T-cell (primary cell): ENCODE measurements at regions not wholly inside any gene's neighbourhood (a gene's known extent, or its start where the extent isn't known, plus 50 kb on each side); places are given as distances from the start of the nearest gene placed in this dataset.

Source experiments
- ATAC-seq, 4 experiments: fragments of 200-7000 bp in 3 of 4; fragments of 150-1000 bp in 1 of 4; cut with Tn5 transposase; replicated peaks in 1 of 4; 1 replicate in 3 of 4; 2 replicates in 1 of 4; pipeline ENCODE4 v1.10.0; 2021; ENCODE audit warnings: moderate library complexity in 3 of 4, mild to moderate bottlenecking in 2 of 4, moderate number of reproducible peaks in 1 of 4
- CTCF ChIA-PET, 2 donors: fragments of 300-600 bp; sonication (Branson Sonifier 250); formaldehyde crosslinking; loops; one replicate each; lab custom pipeline; 2022; ENCODE audit warnings: antibody characterized with exemption in 2 of 2; lab: Charles Lee
- POLR2A ChIA-PET, 2 donors: fragments of 300-600 bp; sonication (Branson Sonifier 250); formaldehyde crosslinking; loops; one replicate each; lab custom pipeline; 2022; ENCODE audit warnings: antibody characterized with exemption in 2 of 2; lab: Charles Lee
- DNase-seq, 35 experiments: peaks; one replicate each; pipeline versions ENCODE4 v3.0.0 to v3.0.0-alpha.2; 2013 to 2023
- H3K27ac ChIP-seq: one replicate; pipeline ENCODE4 v1.5.1; 2013; ENCODE audit warnings: low read length
- H3K27me3 ChIP-seq, 2 experiments: replicated peaks in 1 of 2; 1 replicate in 1 of 2; 2 replicates in 1 of 2; pipeline versions ENCODE4 v1.6.1 to v1.7.0; 2013; ENCODE audit warnings: low read length in 1 of 2, mixed read lengths in 1 of 2; ENCODE audit not compliant: control insufficient read depth in 2 of 2, insufficient read depth in 2 of 2; ENCODE audit errors: extremely low read depth in 1 of 2
- H3K36me3 ChIP-seq, 2 donors: 1 replicate in 1 of 2; 2 replicates in 1 of 2; pipeline versions ENCODE4 v1.6.1 to v1.7.0; 2013; ENCODE audit warnings: low read length in 1 of 2; ENCODE audit not compliant: control insufficient read depth in 2 of 2, insufficient read depth in 1 of 2; ENCODE audit errors: extremely low read depth in 1 of 2
- H3K4me1 ChIP-seq, 2 experiments: 1 replicate in 1 of 2; 2 replicates in 1 of 2; pipeline versions ENCODE4 v1.6.1 to v1.7.0; 2013; ENCODE audit warnings: low read length in 2 of 2, mixed read lengths in 1 of 2; ENCODE audit not compliant: insufficient read depth in 2 of 2, control insufficient read depth in 1 of 2; ENCODE audit errors: extremely low read depth in 1 of 2
- H3K4me3 ChIP-seq, 2 donors: 1 replicate in 1 of 2; 2 replicates in 1 of 2; pipeline versions ENCODE4 v1.5.1 to v1.7.0; 2013; ENCODE audit warnings: mild to moderate bottlenecking in 2 of 2, low read length in 1 of 2, moderate library complexity in 1 of 2; ENCODE audit not compliant: control insufficient read depth in 1 of 2; ENCODE audit errors: extremely low read depth in 1 of 2
- H3K9me3 ChIP-seq: 2 replicates; pipeline ENCODE4 v1.7.0; 2013
- H3K27ac Mint-ChIP-seq, 2 donors: one replicate each; pipeline ENCODE4 v1.8.0; 2020 to 2021; ENCODE audit warnings: mild to moderate bottlenecking in 2 of 2, mixed read lengths in 2 of 2
- H3K27me3 Mint-ChIP-seq, 2 donors: one replicate each; pipeline ENCODE4 v1.8.0; 2021 to 2022; ENCODE audit warnings: mixed read lengths in 2 of 2
- H3K36me3 Mint-ChIP-seq: one replicate; pipeline ENCODE4 v1.8.0; 2021; ENCODE audit warnings: mixed read lengths
- H3K4me1 Mint-ChIP-seq, 3 donors: one replicate each; pipeline ENCODE4 v1.8.0; 2020 to 2022; ENCODE audit warnings: mixed read lengths in 3 of 3, mild to moderate bottlenecking in 1 of 3
- H3K4me3 Mint-ChIP-seq, 3 donors: one replicate each; pipeline ENCODE4 v1.8.0; 2020 to 2022; ENCODE audit warnings: mild to moderate bottlenecking in 3 of 3, mixed read lengths in 3 of 3, moderate library complexity in 3 of 3
- H3K9me3 Mint-ChIP-seq, 3 donors: one replicate each; pipeline ENCODE4 v1.8.0; 2020 to 2022; ENCODE audit warnings: mixed read lengths in 3 of 3
- WGBS: methylation state at CpG from one replicate; pipeline ENCODE4 v1.1.5; 2013; ENCODE audit warnings: missing lambda C conversion rate; ENCODE audit not compliant: insufficient coverage; 5-methylcytosine and 5-hydroxymethylcytosine counted together

GRCh38 chr5:3542769-3543168, 52.9 kb upstream of the IRX1 start:
- H3K4me3 ChIP-seq, result no peak overlapping the region
- DNase-seq (no peak), ATAC-seq (no peak)
- H3K36me3 Mint-ChIP-seq, result no peaks in the 10 kb centered on the region
- peaks cover 0 to 6% of the 10 kb centered on the region in 2 donors for H3K27me3 Mint-ChIP-seq
- WGBS, result 75% methylated on average over 1 of the region's 7 CpGs
- H3K4me1 ChIP-seq, result no peaks in the 10 kb centered on the region
- H3K27ac ChIP-seq, result no peak overlapping the region
- no peak overlapping the region for H3K27ac Mint-ChIP-seq
- CTCF ChIA-PET, result no interaction called here
- no peaks in the 10 kb centered on the region for H3K27me3 ChIP-seq
- no peaks in the 10 kb centered on the region for H3K4me1 Mint-ChIP-seq
- no peaks in the 10 kb centered on the region for H3K36me3 ChIP-seq
- peaks cover 0 to 6% (median 5%) of the 10 kb centered on the region in 3 donors for H3K9me3 Mint-ChIP-seq
- H3K9me3 ChIP-seq, result no peaks in the 10 kb centered on the region
- H3K4me3 Mint-ChIP-seq, result no peak overlapping the region
- POLR2A ChIA-PET, result no interaction called here

- no peaks in the 10 kb centered on the region for H3K4me1 ChIP-seq
- H3K27ac ChIP-seq, result no peak overlapping the region
- no peaks in the 10 kb centered on the region for H3K36me3 Mint-ChIP-seq
- POLR2A ChIA-PET, result no interaction called here
- peaks cover 0 to 6% of the 10 kb centered on the region in 2 donors for H3K27me3 Mint-ChIP-seq
- no peak for ATAC-seq
- H3K27me3 ChIP-seq, result no peaks in the 10 kb centered on the region
- no peak overlapping the region for H3K4me3 ChIP-seq
- H3K9me3 Mint-ChIP-seq, result peaks cover 0 to 6% (median 5%) of the 10 kb centered on the region in 3 donors
- CTCF ChIA-PET, result no interaction called here
- no peak for DNase-seq
- 68% methylated on average over 3 of the region's 3 CpGs for WGBS
- no peaks in the 10 kb centered on the region for H3K9me3 ChIP-seq
- no peak overlapping the region for H3K4me3 Mint-ChIP-seq
- no peaks in the 10 kb centered on the region for H3K36me3 ChIP-seq
- no peak overlapping the region for H3K27ac Mint-ChIP-seq
- no peaks in the 10 kb centered on the region for H3K4me1 Mint-ChIP-seq
These were observed 53.5 kb upstream of the IRX1 start for GRCh38 chr5:3542158-3542557.

- Histone ChIP-seq H3K4me1 (no peaks in the 10 kb centered on the region), H3K27me3 (no peaks in the 10 kb centered on the region), H3K4me3 (no peak overlapping the region), H3K9me3 (no peaks in the 10 kb centered on the region), H3K36me3 (no peaks in the 10 kb centered on the region), H3K27ac (no peak overlapping the region)
- no peaks in the 10 kb centered on the region for H3K4me1 Mint-ChIP-seq
- H3K27me3 Mint-ChIP-seq, result no peaks in the 10 kb centered on the region
- POLR2A ChIA-PET, result no interaction called here
- WGBS, result 85% methylated on average over 7 of the region's 8 CpGs
- no peak overlapping the region for H3K27ac Mint-ChIP-seq
- no peaks in the 10 kb centered on the region for H3K36me3 Mint-ChIP-seq
- H3K4me3 Mint-ChIP-seq, result no peak overlapping the region
- ATAC-seq (no peak), DNase-seq (no peak)
- CTCF ChIA-PET, result no interaction called here
- H3K9me3 Mint-ChIP-seq, result peaks cover 5 to 9% (median 7%) of the 10 kb centered on the region in 3 donors
These were observed 56.7 kb upstream of the IRX1 start for GRCh38 chr5:3538886-3539285.

GRCh38 chr5:3537942-3538341, 57.7 kb upstream of the IRX1 start:
- no peak overlapping the region for H3K27ac Mint-ChIP-seq
- ChIA-PET CTCF (no interaction called here), POLR2A (no interaction called here)
- no peaks in the 10 kb centered on the region for H3K27me3 ChIP-seq
- no peak for DNase-seq
- no peaks in the 10 kb centered on the region for H3K4me1 ChIP-seq
- no peak overlapping the region for H3K4me3 ChIP-seq
- no peak overlapping the region for H3K4me3 Mint-ChIP-seq
- ATAC-seq, result no peak
- no peaks in the 10 kb centered on the region for H3K4me1 Mint-ChIP-seq
- peaks cover 5 to 9% (median 9%) of the 10 kb centered on the region in 3 donors for H3K9me3 Mint-ChIP-seq
- H3K27me3 Mint-ChIP-seq, result no peaks in the 10 kb centered on the region
- no peak overlapping the region for H3K27ac ChIP-seq
- H3K9me3 ChIP-seq, result no peaks in the 10 kb centered on the region
- no peaks in the 10 kb centered on the region for H3K36me3 Mint-ChIP-seq
- 98% methylated on average over 8 of the region's 8 CpGs for WGBS
- no peaks in the 10 kb centered on the region for H3K36me3 ChIP-seq

DNA sequence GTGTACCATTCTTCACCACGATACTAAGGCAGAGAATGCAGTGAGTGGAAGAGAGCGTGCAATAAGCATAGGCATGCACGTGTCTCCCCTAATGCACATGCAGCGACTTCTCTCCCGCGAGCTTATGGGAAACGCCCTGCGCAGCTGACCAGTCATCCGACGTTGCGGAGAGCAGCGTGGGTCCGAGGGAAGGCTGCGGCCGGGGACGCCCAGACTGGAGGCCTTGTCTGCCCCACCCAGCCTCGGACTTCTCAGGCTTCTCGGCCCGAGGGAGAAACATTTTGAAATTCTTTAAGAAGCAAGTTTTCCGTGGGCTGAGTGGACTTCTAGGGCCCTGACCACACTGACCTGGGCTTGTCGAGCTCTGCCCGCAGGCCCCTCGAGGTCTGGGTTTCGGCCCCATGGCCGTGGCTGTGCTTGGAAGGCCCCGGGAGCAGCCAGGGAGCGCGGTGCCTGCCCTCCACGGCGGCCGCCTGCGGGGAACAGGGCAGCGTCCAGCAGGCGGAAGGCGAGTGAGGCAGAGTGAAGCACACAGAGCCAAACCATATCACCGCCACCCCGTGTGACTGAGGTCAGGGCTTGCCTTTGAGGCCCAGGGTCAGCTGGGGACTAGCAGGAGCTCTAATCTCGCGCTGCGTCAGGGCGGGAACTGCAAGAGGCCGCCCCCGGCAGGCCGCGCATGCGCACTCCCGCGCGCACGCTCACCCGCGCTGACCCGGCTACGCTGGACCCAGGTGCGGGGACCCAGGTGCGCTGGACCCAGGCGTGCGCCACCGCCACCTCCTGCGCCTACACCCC, 60.0 kb upstream of the IRX1 start:
- Histone ChIP-seq H3K27ac (no peak overlapping the region), H3K9me3 (no peaks in the 10 kb centered on the region), H3K27me3 (no peaks in the 10 kb centered on the region), H3K4me1 (no peaks in the 10 kb centered on the region), H3K4me3 (no peak overlapping the region), H3K36me3 (no peaks in the 10 kb centered on the region)
- DNase-seq (no peak), ATAC-seq (no peak)
- Mint-ChIP-seq H3K4me3 (no peak overlapping the region), H3K27me3 (no peaks in the 10 kb centered on the region), H3K4me1 (no peaks in the 10 kb centered on the region), H3K9me3 (peaks cover 5 to 9% (median 9%) of the 10 kb centered on the region in 3 donors), H3K36me3 (no peaks in the 10 kb centered on the region), H3K27ac (no peak overlapping the region)
- ChIA-PET CTCF (no interaction called here), POLR2A (no interaction called here)
- 91% methylated on average over 59 of the region's 60 CpGs for WGBS

- no peaks in the 10 kb centered on the region for H3K36me3 Mint-ChIP-seq
- no peaks in the 10 kb centered on the region for H3K4me1 ChIP-seq
- DNase-seq, result no peak
- H3K36me3 ChIP-seq, result no peaks in the 10 kb centered on the region
- H3K27me3 ChIP-seq, result no peaks in the 10 kb centered on the region
- WGBS, result 82% methylated on average over 6 of the region's 13 CpGs
- no peaks in the 10 kb centered on the region for H3K9me3 ChIP-seq
- no peak overlapping the region for H3K27ac ChIP-seq
- no peak overlapping the region for H3K4me3 Mint-ChIP-seq
- ChIA-PET CTCF (no interaction called here), POLR2A (no interaction called here)
- no peak overlapping the region for H3K4me3 ChIP-seq
- no peak for ATAC-seq
- no peaks in the 10 kb centered on the region for H3K27me3 Mint-ChIP-seq
- H3K27ac Mint-ChIP-seq, result no peak overlapping the region
- no peaks in the 10 kb centered on the region for H3K4me1 Mint-ChIP-seq
- peaks cover 5 to 9% (median 9%) of the 10 kb centered on the region in 3 donors for H3K9me3 Mint-ChIP-seq
These were observed 60.6 kb upstream of the IRX1 start for GRCh38 chr5:3534997-3535396.
